ENCODE measurements at regions not wholly inside any gene's neighbourhood (a gene's known extent, or its start where the extent isn't known, plus 50 kb on each side); places are given as distances from the start of the nearest gene placed in this dataset.
A peak's percentile ranks its signal among the peaks of the same experiment; 100 is the strongest.

DNA sequence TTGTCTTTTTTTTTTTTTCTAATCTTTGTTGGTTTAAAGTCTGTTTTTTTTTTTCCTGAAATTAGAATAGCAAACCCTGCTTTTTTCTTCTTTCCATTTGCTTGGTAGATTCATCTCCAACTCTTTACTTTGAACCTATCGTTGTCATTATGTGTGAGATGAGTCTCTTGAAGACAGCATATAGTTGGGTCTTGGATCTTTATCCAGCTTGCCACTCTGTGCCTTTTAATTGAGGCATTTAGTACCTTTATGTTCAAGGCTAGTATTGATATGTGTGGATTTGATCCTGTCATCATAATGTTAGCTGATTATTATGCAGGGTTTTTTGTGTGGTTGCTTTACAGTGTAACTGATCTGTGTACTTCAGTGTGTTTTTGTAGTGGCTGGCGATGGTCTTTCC lies 383.8 kb downstream of the MAN2A1 start:
- DNase-seq (ENCODE audit: low read depth in 3 of 3) = no peak

DNA sequence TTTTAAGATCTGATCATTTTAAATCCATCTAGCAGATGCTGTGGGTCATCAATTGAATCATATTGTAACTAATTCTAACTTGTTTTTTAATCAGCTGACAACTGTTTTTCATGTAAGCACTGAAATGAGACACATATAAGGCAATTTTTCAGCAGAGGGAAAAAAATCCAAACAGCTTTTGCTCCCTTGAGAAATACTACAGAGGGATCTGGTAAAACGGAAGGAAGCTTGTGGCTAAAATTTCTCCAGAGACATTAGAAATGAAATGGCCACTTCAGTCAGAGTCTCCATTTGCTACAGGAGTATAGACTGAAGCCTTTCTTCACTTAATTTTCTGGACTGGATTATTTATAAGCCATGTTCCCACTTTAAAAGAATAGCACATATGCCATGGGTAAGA lies 385.9 kb downstream of the MAN2A1 start:
- no peak for DNase-seq (ENCODE audit: low read depth in 3 of 3)

DNA sequence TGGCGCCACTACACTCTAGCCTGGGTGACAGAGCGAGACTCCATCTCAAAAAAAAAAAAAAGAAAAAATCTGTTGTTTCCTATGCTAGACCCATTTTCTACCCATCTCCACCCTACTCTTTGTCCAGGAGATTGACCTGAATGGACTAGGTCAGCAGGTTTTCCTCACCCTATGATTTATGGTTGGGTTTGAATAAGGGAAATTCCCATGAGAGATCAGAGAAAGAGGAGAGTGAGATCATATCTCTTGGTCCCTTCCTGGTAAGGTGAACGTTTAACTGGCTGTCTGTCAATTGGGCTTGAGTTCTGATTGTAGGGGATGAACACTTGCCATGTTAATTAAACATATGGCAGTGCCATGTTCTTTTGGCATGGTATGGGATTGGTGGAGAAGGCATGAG lies 387.4 kb downstream of the MAN2A1 start:
- no peak for DNase-seq (ENCODE audit: low read depth in 3 of 3)

DNA sequence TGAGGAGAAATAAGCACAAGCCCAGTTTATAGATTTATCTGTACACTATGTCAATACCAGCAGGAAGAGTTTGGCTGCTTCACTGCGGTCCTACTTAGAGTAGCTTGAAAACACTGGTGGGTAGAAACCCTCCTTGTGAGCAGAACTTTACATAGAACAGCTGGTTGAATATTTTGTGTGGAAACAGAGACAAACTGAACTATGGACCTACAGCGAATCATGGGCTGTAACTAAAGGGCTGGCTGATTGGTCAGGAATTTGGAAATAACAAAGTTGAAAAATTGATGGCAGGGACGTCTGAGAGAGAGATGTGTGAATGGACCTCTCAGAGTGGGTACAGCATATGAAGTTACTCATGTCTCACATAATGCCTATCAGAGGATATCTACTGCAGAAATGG lies 392.5 kb downstream of the MAN2A1 start:
- DNase-seq (ENCODE audit: low read depth in 3 of 3) = no peak

DNA sequence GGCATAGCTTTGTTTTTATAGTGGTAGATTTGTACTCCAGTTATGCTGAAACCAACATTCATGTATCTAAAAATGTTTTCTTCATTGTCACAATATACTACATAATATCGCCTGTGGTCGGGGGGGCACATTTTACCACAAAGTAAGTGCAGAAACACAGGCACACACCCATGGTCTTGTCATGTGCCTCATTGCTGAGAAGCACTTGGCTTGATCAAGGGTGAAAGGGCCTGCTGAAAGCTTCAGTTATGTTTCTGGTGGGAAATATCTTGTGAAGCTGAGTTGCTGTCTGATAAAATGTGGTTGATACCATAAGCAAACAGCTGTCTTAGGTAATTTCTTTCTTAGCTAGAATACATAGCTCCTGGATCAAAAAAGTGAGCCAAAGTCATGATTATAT lies 393.1 kb downstream of the MAN2A1 start:
- DNase-seq (ENCODE audit: low read depth in 3 of 3) = no peak

DNA sequence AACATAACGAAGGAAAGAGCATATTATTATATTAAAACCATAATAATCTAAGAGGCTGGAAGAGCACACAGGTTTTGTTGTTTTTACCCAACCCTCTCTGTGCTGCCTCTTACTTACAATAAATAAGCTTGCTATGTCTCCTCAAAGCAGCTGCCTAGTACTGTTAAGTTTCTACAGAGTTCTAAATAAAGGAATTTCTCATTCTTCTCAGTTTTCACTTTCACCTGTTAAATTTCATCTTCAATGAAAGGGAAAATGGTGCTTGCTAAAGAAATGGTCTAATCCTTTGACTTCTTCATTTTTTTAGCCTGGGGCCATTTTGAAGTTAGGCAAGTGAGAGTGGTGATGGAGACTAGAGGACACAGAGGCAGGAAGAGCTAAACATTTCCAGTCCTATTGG lies 396.1 kb downstream of the MAN2A1 start:
- no peak for DNase-seq (ENCODE audit: low read depth in 3 of 3)

DNA sequence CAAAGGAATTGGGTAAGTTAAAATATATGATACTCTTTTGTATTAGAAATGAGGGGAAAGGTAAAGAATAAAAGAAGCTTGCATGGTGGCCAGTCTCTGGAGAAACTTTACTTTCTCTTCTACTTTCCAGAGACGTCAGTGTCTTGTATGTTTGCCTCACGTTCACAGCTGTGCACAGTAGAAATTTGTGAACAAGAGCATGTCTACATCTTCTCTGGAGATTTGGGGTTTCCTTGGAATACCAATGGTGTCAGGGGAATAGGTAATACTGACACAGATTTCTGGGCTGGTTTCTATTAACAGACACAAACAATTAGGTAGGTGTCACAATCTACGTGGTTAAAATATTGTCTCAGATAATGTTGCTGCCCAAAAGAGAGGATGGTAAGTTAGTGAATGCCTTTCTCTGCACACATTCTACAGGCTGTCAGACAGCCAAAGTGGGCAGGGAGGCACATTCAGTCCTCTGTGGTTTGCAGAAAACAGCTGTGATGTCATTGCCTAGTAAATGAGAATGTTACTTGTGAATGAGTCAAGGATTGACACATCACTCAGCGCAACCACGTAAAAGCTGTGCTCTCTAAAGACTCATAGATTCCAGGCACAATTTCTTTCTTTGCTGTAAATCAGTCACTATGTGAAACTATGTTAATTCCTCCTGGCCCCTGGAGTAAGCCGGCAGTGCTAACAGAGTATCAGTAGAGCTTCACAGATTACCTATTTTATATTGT lies 397.1 kb downstream of the MAN2A1 start:
- DNase-seq (ENCODE audit: low read depth in 3 of 3) = peak in 1 of 3 experiments; percentile 9

DNA sequence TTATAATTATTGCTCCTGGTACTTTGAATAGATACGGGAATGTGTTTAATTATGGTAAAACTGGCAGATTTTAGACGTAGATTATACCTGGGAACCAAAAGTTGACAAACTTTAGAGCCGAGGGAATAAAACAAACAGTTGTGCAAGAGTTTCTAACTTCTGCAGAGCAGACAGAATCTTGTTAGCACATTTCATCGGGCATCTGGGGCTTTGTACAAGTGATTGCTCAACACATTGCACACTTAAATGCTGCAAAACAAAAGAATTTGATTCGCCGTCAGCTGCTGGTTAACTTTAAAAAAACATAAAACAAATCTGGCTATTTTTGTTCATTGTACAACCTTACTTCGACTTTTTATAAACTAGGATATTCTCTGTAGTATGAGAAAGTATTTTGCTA lies 398.1 kb downstream of the MAN2A1 start:
- no peak for DNase-seq (ENCODE audit: low read depth in 3 of 3)

DNA sequence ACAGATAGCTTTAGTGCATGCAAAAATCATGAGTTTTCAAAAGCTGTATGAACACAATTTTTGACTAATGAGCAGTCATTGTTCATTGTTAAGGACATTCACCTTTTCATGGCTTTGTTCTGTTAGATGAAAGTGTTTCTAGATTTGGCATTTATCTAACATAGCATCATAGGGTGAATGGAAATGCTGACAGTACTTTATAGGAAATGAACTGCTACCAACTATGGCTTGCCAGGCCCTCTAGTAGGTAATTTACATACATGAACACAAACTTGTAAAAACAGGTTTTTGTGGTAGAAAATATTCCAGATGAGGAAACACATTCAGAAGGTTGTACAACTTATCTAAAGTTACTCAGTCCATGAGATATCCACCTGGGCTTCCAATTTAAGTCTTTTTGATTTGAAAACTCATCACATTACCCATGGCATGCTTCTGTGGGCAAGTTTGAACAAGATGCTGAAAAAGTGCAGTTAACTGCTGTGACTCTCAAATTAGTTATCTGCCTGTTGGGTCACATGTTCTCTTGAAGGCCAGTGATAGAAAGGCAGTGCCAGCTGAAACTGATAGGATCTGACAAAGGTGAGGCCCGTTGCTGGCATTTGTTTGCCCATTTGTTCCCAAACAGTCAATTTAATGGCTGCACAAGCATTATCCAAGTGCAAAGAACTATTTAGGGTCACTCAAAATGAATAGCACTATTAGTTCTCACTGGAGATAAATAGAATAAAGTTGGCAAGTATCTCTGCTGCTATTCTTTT lies 399.1 kb downstream of the MAN2A1 start:
- DNase-seq (ENCODE audit: low read depth in 3 of 3) = no peak

DNA sequence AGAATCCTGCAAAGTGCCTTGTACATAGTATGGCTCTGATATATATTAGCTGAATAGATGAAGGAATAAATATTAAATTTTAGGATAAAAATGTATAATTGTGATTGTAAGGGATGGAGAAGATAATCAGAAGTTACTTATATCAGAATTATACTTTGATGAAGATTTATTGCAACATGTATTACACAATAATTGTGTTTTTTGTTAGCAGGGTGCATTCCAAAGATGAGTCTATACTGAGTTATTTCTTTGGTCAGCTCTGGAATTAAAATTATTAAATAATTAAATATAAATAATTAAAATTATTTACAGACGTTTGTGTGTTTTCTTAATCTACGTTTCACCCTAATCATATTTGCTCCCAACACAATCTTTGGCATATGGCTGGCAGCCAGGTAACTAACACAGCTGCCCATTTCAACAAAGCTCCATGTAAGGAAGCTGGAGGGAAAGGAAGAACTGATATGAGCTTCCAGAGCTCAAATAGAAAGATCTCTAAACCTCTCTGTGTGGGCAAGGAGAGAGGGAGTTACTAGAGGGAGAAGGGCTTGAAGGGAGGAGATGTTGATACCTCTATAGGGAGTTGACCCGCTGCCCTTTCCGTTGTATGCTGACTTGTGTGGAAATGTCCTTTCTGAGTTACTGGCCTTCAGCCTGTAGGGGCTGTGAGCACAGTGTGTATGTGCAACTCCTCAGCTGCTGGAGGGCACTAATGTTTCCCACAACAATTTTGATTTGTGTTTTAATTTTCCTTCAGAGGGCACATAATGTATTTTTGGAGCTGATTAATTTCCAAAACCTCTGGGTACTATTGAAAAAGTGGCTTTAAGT lies 403.4 kb downstream of the MAN2A1 start:
- DNase-seq (ENCODE audit: low read depth in 3 of 3) = no peak

DNA sequence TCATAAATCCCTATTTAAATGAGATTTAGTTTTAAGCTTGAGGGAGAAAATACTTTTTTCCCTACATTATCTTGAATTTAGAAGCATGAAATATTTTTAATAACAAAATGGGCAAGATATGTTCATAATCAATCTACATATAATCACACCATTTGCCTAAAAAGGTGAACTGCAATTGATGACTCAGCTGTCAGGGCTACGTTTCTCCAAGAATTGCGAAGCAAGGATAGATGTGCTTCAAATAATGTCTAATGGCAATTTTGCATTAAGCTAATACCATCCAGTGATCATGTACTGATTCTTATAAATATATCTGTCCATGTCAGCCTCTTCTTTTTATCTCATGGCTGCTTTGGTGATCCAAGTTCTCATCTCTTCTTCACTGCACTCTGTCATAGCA lies 404.4 kb downstream of the MAN2A1 start:
- DNase-seq (ENCODE audit: low read depth in 3 of 3) = no peak

DNA sequence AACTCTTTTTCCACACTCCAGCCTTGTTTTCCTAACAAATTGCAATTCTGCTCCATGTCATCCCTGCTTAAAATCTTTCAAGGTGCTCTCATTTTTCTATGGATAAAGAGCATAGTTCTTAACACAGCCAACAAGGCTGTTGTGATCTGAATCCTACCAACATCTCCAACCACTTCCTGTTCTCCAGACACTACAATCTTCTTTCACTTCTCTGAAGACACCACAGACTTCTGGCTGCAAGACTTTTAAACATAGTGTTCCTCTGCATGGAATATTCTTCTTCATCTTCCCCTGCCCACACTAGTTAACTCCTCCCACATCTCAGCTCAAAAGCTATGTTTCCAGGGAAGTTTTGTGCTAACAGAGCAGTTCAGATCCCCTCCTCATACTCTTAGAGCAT lies 404.8 kb downstream of the MAN2A1 start:
- no peak for DNase-seq (ENCODE audit: low read depth in 3 of 3)

DNA sequence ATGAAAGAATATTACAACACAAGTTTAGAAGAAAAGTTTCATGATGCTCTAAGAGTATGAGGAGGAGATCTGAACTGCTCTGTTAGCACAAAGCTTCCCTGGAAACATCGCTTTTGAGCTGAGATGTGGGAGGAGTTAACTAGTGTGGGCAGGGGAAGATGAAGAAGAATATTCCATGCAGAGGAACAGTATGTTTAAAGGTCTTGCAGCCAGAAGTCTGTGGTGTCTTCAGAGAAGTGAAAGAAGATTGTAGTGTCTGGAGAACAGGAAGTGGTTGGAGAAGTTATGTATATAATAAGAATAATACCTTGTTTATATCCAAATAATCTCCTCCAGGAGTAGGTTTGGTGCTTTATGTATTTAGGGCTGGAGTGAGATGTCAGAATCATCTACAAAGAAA lies 406.7 kb downstream of the MAN2A1 start:
- DNase-seq (ENCODE audit: low read depth in 3 of 3) = no peak

DNA sequence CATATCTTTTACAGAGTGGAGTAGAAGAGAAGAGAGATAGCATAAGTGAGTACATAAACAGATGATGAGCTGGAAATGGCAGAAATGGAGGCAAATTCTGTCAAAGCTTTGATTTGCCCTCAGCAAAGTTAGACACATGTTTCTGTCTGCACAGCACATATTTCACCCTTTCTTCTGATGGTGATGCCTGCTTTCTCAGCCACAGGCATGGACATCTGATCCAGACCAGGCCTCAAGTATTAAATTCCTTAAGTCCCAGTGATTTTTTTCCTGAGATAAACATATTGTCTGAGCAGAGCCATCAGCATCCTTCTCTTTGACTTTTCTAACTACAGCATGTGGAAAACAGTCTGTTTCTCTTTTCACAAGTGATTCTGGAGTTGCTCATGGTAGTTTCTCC lies 409.8 kb downstream of the MAN2A1 start:
- DNase-seq (ENCODE audit: low read depth in 3 of 3) = no peak

DNA sequence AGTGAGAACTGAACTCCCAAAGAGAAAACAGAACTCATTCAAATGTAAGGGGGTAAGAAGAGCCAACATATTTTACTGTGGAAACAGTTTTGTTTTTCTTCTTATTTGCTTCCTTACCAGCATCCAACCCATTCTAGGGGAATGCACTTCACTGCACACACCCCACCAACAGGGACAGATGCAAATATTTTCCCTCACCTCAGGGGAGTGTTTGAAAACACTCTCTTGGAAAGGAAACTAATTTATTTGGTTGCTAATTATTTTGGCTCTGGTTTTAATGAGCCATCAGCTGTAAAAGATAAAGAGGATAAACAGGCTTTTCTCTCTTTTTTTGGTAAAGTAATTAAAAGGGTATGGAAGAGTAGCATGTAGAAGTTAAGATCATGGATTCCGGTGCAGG lies 413.4 kb downstream of the MAN2A1 start:
- no peak for DNase-seq (ENCODE audit: low read depth in 3 of 3)

DNA sequence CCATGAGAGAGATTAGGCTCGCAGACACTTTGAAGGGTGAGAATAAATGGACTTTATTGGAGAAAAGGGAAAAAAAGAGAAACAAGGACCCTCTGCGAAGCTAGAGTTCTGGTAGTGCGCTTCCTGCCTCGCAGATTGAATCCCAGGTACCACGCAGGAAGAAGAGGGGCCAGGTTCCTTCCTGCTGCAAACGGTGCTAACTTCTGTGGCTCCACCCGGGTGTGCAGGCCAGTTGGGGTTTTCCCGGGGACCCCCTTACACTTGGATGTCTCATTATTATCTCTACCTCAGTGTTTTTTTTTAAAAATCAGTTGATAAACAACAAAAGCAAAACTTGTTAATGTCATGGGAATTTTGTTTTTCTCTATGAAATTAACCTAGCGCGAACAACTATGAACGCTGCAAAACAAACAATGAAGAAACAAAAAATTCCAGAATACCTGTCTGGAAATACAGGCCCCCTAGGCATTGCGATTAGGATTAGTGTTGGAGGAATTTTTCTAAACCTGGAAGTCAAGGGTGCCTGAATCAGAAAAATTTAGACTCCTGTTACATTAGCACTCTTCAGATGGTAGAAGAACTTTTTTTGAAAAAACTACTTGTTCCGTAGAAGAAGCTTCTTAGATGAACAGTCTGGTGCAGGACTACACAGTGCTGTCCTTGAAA lies 414.5 kb downstream of the MAN2A1 start:
- DNase-seq (ENCODE audit: low read depth in 3 of 3) = no peak

DNA sequence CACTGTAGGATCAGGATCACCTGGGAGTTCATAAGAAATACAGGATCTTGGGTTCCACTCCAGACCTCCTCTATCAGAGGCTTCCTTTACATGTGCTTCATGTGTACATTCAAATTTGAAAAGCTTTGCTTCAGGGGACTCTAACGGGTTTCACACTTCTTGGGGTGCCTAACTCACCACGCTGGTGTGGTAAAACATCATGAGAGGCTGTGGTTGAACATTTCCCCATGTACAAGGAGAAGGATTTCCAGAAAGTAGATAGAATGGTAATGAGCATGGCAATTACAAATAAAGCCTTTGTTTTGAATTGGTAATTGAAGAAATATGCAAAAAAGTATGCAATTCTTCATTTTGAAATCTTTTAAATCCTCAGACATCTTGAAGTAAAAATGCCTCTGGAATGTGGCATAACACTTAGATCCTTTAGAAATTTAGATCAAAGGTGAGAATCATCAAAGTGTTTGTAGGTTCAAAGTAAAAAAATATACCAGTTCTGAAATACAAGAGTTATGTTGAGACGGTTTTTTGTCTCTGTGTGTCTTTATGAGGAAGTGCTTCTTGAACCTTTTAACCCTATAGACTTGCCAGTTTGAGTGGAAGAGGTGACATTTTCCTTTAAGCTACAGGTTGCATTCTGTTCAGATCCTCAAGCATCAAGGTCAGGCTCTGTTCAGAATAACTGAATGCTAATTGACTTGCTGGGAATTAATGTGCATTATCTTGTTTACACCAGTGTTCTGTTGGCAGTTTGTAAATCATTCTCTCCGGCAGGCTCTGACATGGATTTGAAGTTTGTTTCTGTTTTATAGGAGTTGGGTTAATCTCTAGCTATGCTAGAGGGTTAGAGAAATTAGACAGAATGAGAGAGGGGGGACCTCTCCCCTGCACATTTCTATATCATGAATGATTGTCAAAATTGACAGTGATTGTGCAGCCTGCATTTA lies 415.3 kb downstream of the MAN2A1 start:
- no peak for DNase-seq (ENCODE audit: low read depth in 3 of 3)

DNA sequence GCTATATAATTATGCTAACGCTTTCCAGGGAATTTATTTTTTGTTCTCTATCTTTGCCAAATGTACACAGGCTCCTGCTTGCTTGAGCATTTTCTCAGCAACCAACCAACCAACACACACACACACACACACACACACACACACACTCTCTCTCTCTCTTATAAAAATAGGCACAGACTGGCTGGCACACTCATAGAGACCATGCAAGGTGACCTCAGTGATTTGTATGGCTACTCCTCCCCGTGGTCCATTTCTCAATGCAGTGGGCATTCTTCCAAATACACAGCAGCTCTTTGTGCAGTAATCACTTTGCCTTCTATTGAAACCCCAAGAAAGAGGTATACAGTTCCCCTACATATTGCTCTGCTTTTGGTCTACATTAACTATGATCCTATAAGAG lies 416.0 kb downstream of the MAN2A1 start:
- no peak for DNase-seq (ENCODE audit: low read depth in 3 of 3)

DNA sequence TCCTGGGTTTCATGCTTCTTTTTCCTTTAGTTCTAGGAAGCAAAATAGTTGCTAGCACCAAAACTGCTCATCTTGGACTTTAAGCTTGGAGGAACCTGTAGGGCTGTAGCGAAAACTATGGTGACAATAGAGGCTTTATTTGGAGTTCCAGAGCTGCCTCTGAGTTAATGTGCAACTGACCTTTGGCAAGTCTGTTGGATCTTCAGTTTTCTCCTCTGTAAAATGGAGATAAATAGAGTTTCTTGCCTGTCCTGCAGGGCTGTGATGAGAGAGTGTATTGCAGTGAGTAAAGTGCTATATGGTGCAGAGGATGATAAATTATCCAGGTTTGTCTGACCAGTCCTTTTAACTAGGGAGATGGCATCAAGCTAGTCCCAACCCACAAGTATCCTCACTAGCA lies 417.0 kb downstream of the MAN2A1 start:
- no peak for DNase-seq (ENCODE audit: low read depth in 3 of 3)

DNA sequence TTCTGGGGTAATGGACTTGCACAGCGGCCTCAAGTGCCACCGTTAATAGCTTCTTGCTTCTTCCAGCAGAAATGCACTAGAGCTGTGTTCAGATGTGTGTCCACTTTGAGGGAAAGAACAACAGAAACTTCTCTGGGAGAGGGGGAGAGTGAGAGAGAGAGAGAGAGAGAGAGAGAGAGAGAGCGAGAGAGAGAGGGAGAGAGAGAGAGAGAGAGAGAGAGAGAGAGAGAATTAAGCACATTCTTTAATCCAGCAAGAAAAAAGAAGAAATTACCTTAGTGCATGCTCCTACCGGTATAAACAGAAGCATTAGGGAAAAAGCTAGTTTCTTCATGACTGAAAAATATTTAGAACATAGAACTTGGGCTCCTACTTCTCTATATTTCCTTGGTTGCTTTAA lies 418.8 kb downstream of the MAN2A1 start:
- DNase-seq (ENCODE audit: low read depth in 3 of 3) = no peak

DNA sequence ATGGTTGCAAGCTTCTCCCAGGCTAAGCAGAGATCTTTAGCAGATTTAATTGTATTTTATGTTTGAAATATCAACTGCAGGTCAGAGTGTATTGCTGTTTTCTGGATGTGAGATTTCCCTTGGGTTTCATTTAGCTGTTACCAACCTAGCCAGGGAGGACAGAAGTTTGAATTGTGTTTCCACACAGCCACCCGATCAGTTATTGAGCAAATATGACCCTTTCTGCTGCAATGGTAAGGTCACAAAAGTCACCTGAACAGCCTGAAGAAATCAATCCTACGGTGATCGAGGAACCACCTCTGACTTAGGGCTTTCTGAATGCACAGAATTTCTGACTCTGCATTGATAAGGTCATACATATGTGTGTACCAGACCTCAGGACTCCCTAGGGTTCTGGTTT lies 419.9 kb downstream of the MAN2A1 start:
- no peak for DNase-seq (ENCODE audit: low read depth in 3 of 3)
